NB4 (cell line): ENCODE measurements at regions not wholly inside any gene's neighbourhood (a gene's known extent, or its start where the extent isn't known, plus 50 kb on each side); places are given as distances from the start of the nearest gene placed in this dataset.

Experiments
- POLR2A ChIP-seq: IDR thresholded peaks from 2 replicates; pipeline ENCODE4 v1.6.1; 2011; ENCODE audit warnings: mild to moderate bottlenecking; ENCODE audit not compliant: insufficient read length; ENCODE audit errors: extremely low read depth
- TF ChIP-seq, protein P1 (sequence below): IDR thresholded peaks from one replicate; pipeline ENCODE4 v1.5.1; 2012; ENCODE audit warnings: low read depth, low read length
- TF ChIP-seq, protein P2 (sequence below): IDR thresholded peaks from 2 replicates; pipeline ENCODE4 v1.6.1; 2011; ENCODE audit warnings: low read depth, low read length

GRCh38 chr2:172297950-172298349 lies 129.4 kb upstream of the ITGA6 start:
- TF ChIP-seq, protein P1, sequence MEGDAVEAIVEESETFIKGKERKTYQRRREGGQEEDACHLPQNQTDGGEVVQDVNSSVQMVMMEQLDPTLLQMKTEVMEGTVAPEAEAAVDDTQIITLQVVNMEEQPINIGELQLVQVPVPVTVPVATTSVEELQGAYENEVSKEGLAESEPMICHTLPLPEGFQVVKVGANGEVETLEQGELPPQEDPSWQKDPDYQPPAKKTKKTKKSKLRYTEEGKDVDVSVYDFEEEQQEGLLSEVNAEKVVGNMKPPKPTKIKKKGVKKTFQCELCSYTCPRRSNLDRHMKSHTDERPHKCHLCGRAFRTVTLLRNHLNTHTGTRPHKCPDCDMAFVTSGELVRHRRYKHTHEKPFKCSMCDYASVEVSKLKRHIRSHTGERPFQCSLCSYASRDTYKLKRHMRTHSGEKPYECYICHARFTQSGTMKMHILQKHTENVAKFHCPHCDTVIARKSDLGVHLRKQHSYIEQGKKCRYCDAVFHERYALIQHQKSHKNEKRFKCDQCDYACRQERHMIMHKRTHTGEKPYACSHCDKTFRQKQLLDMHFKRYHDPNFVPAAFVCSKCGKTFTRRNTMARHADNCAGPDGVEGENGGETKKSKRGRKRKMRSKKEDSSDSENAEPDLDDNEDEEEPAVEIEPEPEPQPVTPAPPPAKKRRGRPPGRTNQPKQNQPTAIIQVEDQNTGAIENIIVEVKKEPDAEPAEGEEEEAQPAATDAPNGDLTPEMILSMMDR, result no peak
- no peak for TF ChIP-seq POLR2A
- TF ChIP-seq, protein P2, sequence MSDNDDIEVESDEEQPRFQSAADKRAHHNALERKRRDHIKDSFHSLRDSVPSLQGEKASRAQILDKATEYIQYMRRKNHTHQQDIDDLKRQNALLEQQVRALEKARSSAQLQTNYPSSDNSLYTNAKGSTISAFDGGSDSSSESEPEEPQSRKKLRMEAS, result no peak
